ENCODE measurements at regions not wholly inside any gene's neighbourhood (a gene's known extent, or its start where the extent isn't known, plus 50 kb on each side); places are given as distances from the start of the nearest gene placed in this dataset.
A peak's percentile ranks its signal among the peaks of the same experiment; 100 is the strongest.

- no peaks in the 10 kb centered on the region for H3K27me3 Mint-ChIP-seq (ENCODE audit: insufficient read depth)
Observed at GRCh38 chr10:53395449-53395848, 622.9 kb upstream of the MBL2 start.

GRCh38 chr10:53387562-53387961 lies 615.0 kb upstream of the MBL2 start:
- H3K27me3 Mint-ChIP-seq (ENCODE audit: insufficient read depth) = no peaks in the 10 kb centered on the region
- no peak overlapping the region for H3K4me3 ChIP-seq (ENCODE audit: low read length)
- no peaks in the 10 kb centered on the region for H3K4me1 ChIP-seq (ENCODE audit: control insufficient read depth, insufficient read depth, low read length)
- no peaks in the 10 kb centered on the region for H3K36me3 Mint-ChIP-seq (ENCODE audit: low read depth)
- H3K4me3 Mint-ChIP-seq = no peak overlapping the region
- no peak overlapping the region for H3K27ac Mint-ChIP-seq
- no peak overlapping the region for H3K27ac ChIP-seq (ENCODE audit: low read depth, low read length)
- no peak for TF ChIP-seq CTCF (conservative IDR thresholded peaks at IDR 0.05)
- no peak for DNase-seq
- H3K9me3 Mint-ChIP-seq = no peaks in the 10 kb centered on the region
- H3K9me3 ChIP-seq (ENCODE audit: control insufficient read depth, low read length) = no peaks in the 10 kb centered on the region
- no peaks in the 10 kb centered on the region for H3K4me1 Mint-ChIP-seq
- no peaks in the 10 kb centered on the region for H3K27me3 ChIP-seq (ENCODE audit: control insufficient read depth, insufficient read depth, low read length, poor library complexity, severe bottlenecking)
- 95% methylated on average over 2 of the region's 4 CpGs; no CpG with 5 or more reads in 1 of the 2 experiments for WGBS, 2 experiments (ENCODE audit: insufficient coverage in 1 of 2, insufficient read length in 1 of 2)
- no peak overlapping the region for H3K9ac ChIP-seq (ENCODE audit: extremely low read depth, low read length, poor library complexity, severe bottlenecking)
- H3K36me3 ChIP-seq (ENCODE audit: control insufficient read depth, insufficient read depth, low read length) = no peaks in the 10 kb centered on the region

More at GRCh38 chr10:53395449-53395848, 622.9 kb upstream of the MBL2 start:
- no peak for TF ChIP-seq CTCF (conservative IDR thresholded peaks at IDR 0.05)
- no peak overlapping the region for H3K9ac ChIP-seq (ENCODE audit: extremely low read depth, low read length, poor library complexity, severe bottlenecking)
- no peaks in the 10 kb centered on the region for H3K36me3 ChIP-seq (ENCODE audit: control insufficient read depth, insufficient read depth, low read length)
- no peak overlapping the region for H3K27ac ChIP-seq (ENCODE audit: low read depth, low read length)
- H3K9me3 ChIP-seq (ENCODE audit: control insufficient read depth, low read length) = peaks cover 39% of the 10 kb centered on the region
- H3K4me3 Mint-ChIP-seq = no peak overlapping the region
- no peaks in the 10 kb centered on the region for H3K4me1 Mint-ChIP-seq
- H3K4me1 ChIP-seq (ENCODE audit: control insufficient read depth, insufficient read depth, low read length) = no peaks in the 10 kb centered on the region
- H3K9me3 Mint-ChIP-seq = peaks cover 41% of the 10 kb centered on the region
- H3K27me3 ChIP-seq (ENCODE audit: control insufficient read depth, insufficient read depth, low read length, poor library complexity, severe bottlenecking) = no peaks in the 10 kb centered on the region
- H3K27ac Mint-ChIP-seq = no peak overlapping the region
- DNase-seq = peak; percentile 45
- WGBS, 2 experiments (ENCODE audit: insufficient coverage in 1 of 2, insufficient read length in 1 of 2) = 92 to 94% methylated on average over 3 to 5 of the region's 5 CpGs
- H3K36me3 Mint-ChIP-seq (ENCODE audit: low read depth) = no peaks in the 10 kb centered on the region
- H3K4me3 ChIP-seq (ENCODE audit: low read length) = peak overlapping the region; percentile 19

- no peak for DNase-seq
- H3K9me3 Mint-ChIP-seq = peaks cover 2% of the 10 kb centered on the region
- H3K27ac Mint-ChIP-seq = no peak overlapping the region
- Histone ChIP-seq H3K36me3 (ENCODE audit: control insufficient read depth, insufficient read depth, low read length) (no peaks in the 10 kb centered on the region), H3K9ac (ENCODE audit: extremely low read depth, low read length, poor library complexity, severe bottlenecking) (no peak overlapping the region), H3K9me3 (ENCODE audit: control insufficient read depth, low read length) (peaks cover 8% of the 10 kb centered on the region), H3K4me3 (ENCODE audit: low read length) (no peak overlapping the region), H3K27me3 (ENCODE audit: control insufficient read depth, insufficient read depth, low read length, poor library complexity, severe bottlenecking) (no peaks in the 10 kb centered on the region), H3K4me1 (ENCODE audit: control insufficient read depth, insufficient read depth, low read length) (no peaks in the 10 kb centered on the region), H3K27ac (ENCODE audit: low read depth, low read length) (no peak overlapping the region)
- H3K4me1 Mint-ChIP-seq = no peaks in the 10 kb centered on the region
- peaks cover 2% of the 10 kb centered on the region for H3K36me3 Mint-ChIP-seq (ENCODE audit: low read depth)
- no peak overlapping the region for H3K4me3 Mint-ChIP-seq
- no peaks in the 10 kb centered on the region for H3K27me3 Mint-ChIP-seq (ENCODE audit: insufficient read depth)
- TF ChIP-seq CTCF (conservative IDR thresholded peaks at IDR 0.05) = no peak
- WGBS, 2 experiments (ENCODE audit: insufficient coverage in 1 of 2, insufficient read length in 1 of 2) = 92% methylated on average over 2 of the region's 3 CpGs; no CpG with 5 or more reads in 1 of the 2 experiments
Observed at GRCh38 chr10:53382543-53382942, 610.0 kb upstream of the MBL2 start.

Data from endodermal cell (in vitro differentiated cells).